Mucosa of descending colon (tissue), 3 donors: ENCODE measurements at regions not wholly inside any gene's neighbourhood (a gene's known extent, or its start where the extent isn't known, plus 50 kb on each side); places are given as distances from the start of the nearest gene placed in this dataset.
"Not testable (repeated sequence)": the region's sequence is repeated elsewhere in the genome, so short reads cannot be mapped to it uniquely, and the experiment has no call there.

Source experiments
- ATAC-seq: fragments of 200-7000 bp; cut with Tn5 transposase; one replicate; pipeline ENCODE4 v1.9.1; 2020; ENCODE audit warnings: mild to moderate bottlenecking, moderate library complexity
- DNase-seq, 3 donors: peaks; one replicate each; pipeline ENCODE4 v3.0.0-alpha.2; 2020
- H3K36me3 ChIP-seq: fragments of 200-600 bp; one replicate; pipeline ENCODE4 v1.8.0; 2021; ENCODE audit warnings: low read depth, mild to moderate bottlenecking
- H3K4me1 ChIP-seq: fragments of 200-600 bp; one replicate; pipeline ENCODE4 v1.8.0; 2021; ENCODE audit warnings: low read depth, mild to moderate bottlenecking
- H3K4me3 ChIP-seq: fragments of 200-600 bp; one replicate; pipeline ENCODE4 v1.8.0; 2021; ENCODE audit warnings: mild to moderate bottlenecking
- H3K9me3 ChIP-seq: fragments of 200-600 bp; one replicate; pipeline ENCODE4 v1.8.0; 2021; ENCODE audit warnings: mild to moderate bottlenecking
- intact Hi-C, 2 donors: fragments of 100-400 bp; cut with DNase I in 1 of 2; cut with micrococcal nuclease in 1 of 2; formaldehyde crosslinking; loops; one replicate each; pipeline versions ENCODE4 v1.11.0 to v1.11.1; 2022; cut with DNase I, micrococcal nuclease
- TF ChIP-seq, protein P1 (sequence below): fragments of 200-600 bp; IDR thresholded peaks from one replicate; pipeline ENCODE4 v1.8.0; 2022; ENCODE audit warnings: antibody characterized with exemption, mild to moderate bottlenecking
- donor health status: DM: no; HTN: no; CAD: no; lungs with moderate emphysema.
- donor health status: DM: no; HTN: no; CAD: no.
- donor health status: DM: no; HTN: yes; CAD: no.

DNA sequence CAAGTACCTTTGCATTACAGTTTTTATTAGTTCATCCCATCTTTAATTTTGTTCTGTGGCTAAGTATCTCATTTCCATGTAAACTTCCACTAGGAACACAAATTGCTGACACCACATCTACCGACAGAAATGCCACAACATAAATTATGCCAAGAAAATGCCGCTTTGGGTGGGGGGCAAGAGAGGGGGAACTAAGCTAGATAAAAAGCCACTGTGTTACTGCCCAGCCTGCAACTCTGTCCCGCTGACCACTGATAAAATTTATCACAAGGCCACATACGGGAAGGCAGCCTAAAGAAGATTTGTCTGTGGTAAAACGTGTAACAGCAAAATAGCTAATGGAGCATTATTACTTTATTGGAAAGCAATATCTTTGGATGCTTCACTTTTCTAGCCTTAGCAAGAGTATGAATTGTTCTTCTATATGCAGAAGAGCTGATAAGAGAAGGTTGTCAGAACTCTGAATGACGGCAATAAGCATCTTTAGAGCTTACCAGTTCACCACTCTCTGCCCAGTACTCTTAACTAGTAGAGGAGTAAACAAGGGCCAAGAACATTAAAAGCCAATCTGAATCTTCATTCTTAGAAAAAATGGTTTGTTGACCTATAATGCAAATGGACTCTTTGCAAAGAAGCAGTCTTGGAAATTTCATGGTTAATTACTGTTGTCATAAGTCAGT, 172.2 kb upstream of the MEF2C start:
- Histone ChIP-seq H3K36me3 (no peaks in the 10 kb centered on the region), H3K4me1 (peaks cover 3% of the 10 kb centered on the region), H3K9me3 (peaks cover 9% of the 10 kb centered on the region), H3K4me3 (no peak overlapping the region)
- DNase-seq, result no peak
- TF ChIP-seq, protein P1, sequence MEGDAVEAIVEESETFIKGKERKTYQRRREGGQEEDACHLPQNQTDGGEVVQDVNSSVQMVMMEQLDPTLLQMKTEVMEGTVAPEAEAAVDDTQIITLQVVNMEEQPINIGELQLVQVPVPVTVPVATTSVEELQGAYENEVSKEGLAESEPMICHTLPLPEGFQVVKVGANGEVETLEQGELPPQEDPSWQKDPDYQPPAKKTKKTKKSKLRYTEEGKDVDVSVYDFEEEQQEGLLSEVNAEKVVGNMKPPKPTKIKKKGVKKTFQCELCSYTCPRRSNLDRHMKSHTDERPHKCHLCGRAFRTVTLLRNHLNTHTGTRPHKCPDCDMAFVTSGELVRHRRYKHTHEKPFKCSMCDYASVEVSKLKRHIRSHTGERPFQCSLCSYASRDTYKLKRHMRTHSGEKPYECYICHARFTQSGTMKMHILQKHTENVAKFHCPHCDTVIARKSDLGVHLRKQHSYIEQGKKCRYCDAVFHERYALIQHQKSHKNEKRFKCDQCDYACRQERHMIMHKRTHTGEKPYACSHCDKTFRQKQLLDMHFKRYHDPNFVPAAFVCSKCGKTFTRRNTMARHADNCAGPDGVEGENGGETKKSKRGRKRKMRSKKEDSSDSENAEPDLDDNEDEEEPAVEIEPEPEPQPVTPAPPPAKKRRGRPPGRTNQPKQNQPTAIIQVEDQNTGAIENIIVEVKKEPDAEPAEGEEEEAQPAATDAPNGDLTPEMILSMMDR, result no peak
- intact Hi-C loops, result no loop called here
- ATAC-seq, result no peak

DNA sequence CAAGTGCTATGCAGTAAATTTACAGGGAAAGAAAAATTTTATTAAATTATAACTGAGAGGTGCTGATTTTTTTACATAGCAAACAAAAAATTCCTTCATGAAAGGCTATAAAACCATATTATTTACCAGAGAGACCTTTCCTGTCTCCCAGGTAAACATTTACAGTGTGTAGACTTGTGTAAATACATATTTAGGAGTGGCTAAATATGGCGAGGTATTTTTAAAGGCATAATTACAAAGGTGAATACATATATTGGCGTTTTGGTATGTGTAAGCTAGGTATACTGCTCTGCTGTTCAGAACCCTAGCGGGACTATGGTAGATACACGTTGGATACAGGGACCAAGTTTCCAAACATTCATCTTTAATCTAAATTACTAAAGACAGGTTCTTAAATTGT, 170.6 kb upstream of the MEF2C start:
- H3K4me3 ChIP-seq, result no peak overlapping the region
- ATAC-seq, result peak; percentile 99
- DNase-seq, result no peak
- H3K36me3 ChIP-seq, result no peaks in the 10 kb centered on the region
- TF ChIP-seq, protein P1, result no peak
- peaks cover 3% of the 10 kb centered on the region for H3K4me1 ChIP-seq
- peaks cover 12% of the 10 kb centered on the region for H3K9me3 ChIP-seq
- intact Hi-C loops, result no loop called here

DNA sequence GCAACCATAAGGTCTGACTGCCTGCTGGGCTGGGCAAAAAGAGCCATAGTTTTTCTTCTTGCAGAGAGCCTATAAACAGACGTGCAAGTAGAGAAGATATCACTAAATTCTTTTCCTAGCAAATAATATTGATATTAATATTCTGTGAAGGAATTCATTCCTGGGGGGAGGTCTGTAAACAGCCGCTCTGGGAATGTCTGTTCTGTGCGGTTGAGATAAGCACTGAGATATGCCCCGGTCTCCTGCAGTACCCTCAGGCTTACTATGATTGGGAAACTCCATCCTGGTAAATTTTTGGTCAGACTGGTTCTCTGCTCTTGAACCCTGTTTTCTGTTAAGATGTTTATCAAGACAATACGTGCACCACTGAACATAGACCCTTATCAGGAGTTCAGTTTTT, 167.1 kb upstream of the MEF2C start:
- DNase-seq, H3K36me3 ChIP-seq, ATAC-seq, intact Hi-C loops, H3K4me3 ChIP-seq, H3K4me1 ChIP-seq: not testable (repeated sequence)
- peaks cover 12% of the 10 kb centered on the region for H3K9me3 ChIP-seq

DNA sequence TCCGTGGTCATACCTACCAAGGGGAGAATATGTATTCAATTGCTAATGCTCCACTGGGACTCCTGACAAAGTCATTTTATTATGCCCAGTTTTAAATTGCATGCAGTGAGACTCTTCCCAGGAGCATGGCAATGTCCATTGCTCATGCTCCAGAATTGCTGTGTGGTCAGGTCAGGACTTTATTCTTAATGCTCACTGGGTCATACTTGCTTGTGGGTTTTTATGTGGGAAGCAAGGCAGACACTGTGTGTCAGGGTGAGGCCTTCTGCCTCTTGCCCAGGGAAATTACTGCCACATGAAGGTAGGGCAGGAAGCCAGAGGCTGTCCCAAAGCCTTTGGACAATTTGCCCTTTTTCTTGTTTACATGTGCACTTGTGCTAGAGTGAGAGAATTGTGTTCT, 164.6 kb upstream of the MEF2C start:
- intact Hi-C loops, result no loop called here
- ATAC-seq, result no peak
- TF ChIP-seq, protein P1, result no peak

DNA sequence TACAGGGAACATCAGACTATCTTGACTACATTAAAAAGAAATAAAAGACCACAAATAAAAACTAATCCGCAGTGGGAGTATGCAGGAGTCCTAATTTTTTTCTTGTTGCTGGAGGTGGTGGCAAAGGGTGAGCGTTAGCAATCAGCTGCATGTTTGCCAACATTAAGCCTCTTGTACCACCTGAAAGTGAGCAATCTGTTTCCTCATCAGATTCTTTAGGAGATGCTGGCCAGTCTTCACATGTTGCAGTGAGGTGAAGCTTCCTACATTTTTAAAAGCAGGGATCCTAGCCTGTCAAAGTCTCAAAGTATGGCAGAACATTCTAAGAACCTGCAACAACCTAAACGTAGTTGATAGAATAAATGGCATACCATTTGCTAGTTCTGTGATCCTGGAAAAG, 162.2 kb upstream of the MEF2C start:
- ATAC-seq (no peak), DNase-seq (no peak)
- Histone ChIP-seq H3K4me3 (no peak overlapping the region), H3K36me3 (no peaks in the 10 kb centered on the region), H3K9me3 (peaks cover 4% of the 10 kb centered on the region), H3K4me1 (no peaks in the 10 kb centered on the region)
- TF ChIP-seq, protein P1, result no peak
- intact Hi-C loops, result no loop called here

More for the DNA sequence above, 164.6 kb upstream of the MEF2C start:
- no peaks in the 10 kb centered on the region for H3K4me1 ChIP-seq
- no peaks in the 10 kb centered on the region for H3K36me3 ChIP-seq
- no peak for DNase-seq
- H3K9me3 ChIP-seq, result peaks cover 12% of the 10 kb centered on the region
- no peak overlapping the region for H3K4me3 ChIP-seq

DNA sequence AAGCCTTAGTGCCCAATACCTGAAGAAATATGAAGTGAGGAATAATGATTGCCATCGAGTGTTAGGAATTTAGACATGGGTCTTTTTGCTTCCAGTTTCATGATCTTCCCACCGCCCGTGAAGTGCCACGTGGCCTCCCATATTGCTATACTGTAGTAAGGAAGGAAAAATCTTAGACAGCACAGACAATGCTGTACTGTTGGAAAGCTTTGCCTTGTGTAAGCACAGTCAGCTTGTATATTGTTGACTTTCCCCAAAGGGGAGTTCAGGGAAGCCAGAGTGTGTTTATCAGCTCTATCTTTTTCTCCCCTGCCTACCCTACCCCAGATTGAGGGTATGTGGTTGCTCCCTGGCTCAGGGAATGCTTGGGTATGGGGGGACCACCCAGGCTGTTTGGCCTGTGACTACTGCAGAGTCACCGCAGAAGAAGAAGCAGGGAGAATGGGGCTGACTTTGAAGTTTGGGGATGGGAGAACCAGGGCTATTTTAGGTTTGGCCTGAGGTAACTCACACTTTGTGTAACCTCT, 161.8 kb upstream of the MEF2C start:
- Histone ChIP-seq H3K36me3 (no peaks in the 10 kb centered on the region), H3K9me3 (no peaks in the 10 kb centered on the region), H3K4me1 (no peaks in the 10 kb centered on the region), H3K4me3 (no peak overlapping the region)
- TF ChIP-seq, protein P1, result no peak
- intact Hi-C loops, result no loop called here
- peak; percentile 43 for ATAC-seq
- DNase-seq, result no peak
